HG03064 (cell line): ENCODE measurements at regions not wholly inside any gene's neighbourhood (a gene's known extent, or its start where the extent isn't known, plus 50 kb on each side); places are given as distances from the start of the nearest gene placed in this dataset.
A peak's percentile ranks its signal among the peaks of the same experiment; 100 is the strongest.

ENCODE experiments used
- ATAC-seq: cut with Tn5 transposase; IDR thresholded peaks from one replicate; pipeline ENCODE4 v1.9.1; 2021; ENCODE audit warnings: low read depth; ENCODE audit not compliant: unreplicated experiment

GRCh38 chr1:72724951-72725861 lies 442.9 kb upstream of the NEGR1 start:
- ATAC-seq: no peak

GRCh38 chr1:72705921-72706320 lies 423.6 kb upstream of the NEGR1 start:
- no peak for ATAC-seq

- ATAC-seq: no peak
Measured at GRCh38 chr1:72704841-72705477, 422.6 kb upstream of the NEGR1 start.

GRCh38 chr1:72697410-72697809 lies 415.1 kb upstream of the NEGR1 start:
- no peak for ATAC-seq

GRCh38 chr1:72693899-72694298 lies 411.6 kb upstream of the NEGR1 start:
- no peak for ATAC-seq

- no peak for ATAC-seq
Measured at GRCh38 chr1:72693376-72693775, 411.0 kb upstream of the NEGR1 start.

GRCh38 chr1:72690871-72691270 lies 408.5 kb upstream of the NEGR1 start:
- ATAC-seq: no peak

- no peak for ATAC-seq
Measured at GRCh38 chr1:72678683-72679082, 396.3 kb upstream of the NEGR1 start.

- ATAC-seq: no peak
Measured at GRCh38 chr1:72670902-72671301, 388.6 kb upstream of the NEGR1 start.

- ATAC-seq: no peak
Measured at GRCh38 chr1:72662918-72663317, 380.6 kb upstream of the NEGR1 start.

GRCh38 chr1:72650843-72651435 lies 368.6 kb upstream of the NEGR1 start:
- ATAC-seq: no peak

- no peak for ATAC-seq
Measured at GRCh38 chr1:72649991-72650390, 367.7 kb upstream of the NEGR1 start.

GRCh38 chr1:72649211-72649888 lies 367.0 kb upstream of the NEGR1 start:
- ATAC-seq: no peak

GRCh38 chr1:72648465-72648864 lies 366.1 kb upstream of the NEGR1 start:
- no peak for ATAC-seq

- no peak for ATAC-seq
Measured at GRCh38 chr1:72643142-72643541, 360.8 kb upstream of the NEGR1 start.

- ATAC-seq: no peak
Measured at GRCh38 chr1:72637593-72637992, 355.3 kb upstream of the NEGR1 start.

GRCh38 chr1:72636631-72637030 lies 354.3 kb upstream of the NEGR1 start:
- no peak for ATAC-seq

GRCh38 chr1:72635719-72636118 lies 353.4 kb upstream of the NEGR1 start:
- no peak for ATAC-seq

- ATAC-seq: no peak
Measured at GRCh38 chr1:72634946-72635345, 352.6 kb upstream of the NEGR1 start.

GRCh38 chr1:72631449-72631848 lies 349.1 kb upstream of the NEGR1 start:
- no peak for ATAC-seq

GRCh38 chr1:72623299-72623708 lies 341.0 kb upstream of the NEGR1 start:
- ATAC-seq: peak; percentile 74
